ENCODE measurements at regions not wholly inside any gene's neighbourhood (a gene's known extent, or its start where the extent isn't known, plus 50 kb on each side); places are given as distances from the start of the nearest gene placed in this dataset.

GRCh38 chr13:44818016-44818415 is 171.3 kb downstream of the NUFIP1 start:
- in situ Hi-C loops (cut with HindIII; ENCODE audit: low sequenced_read_pairs) = loop anchor here (10.0 kb wide), 1 partner anchor 83 kb away; no protein-coding TSS in a partner anchor
- TF ChIP-seq CTCF (IDR thresholded peaks at IDR 0.05; ENCODE audit: low read depth, low read length, missing control alignments) = no peak
- H3K4me3 ChIP-seq (ENCODE audit: low read depth, low read length) = no peak overlapping the region
- no peak for DNase-seq (ENCODE audit: low read depth)

GRCh38 chr13:44817131-44817671 is 172.1 kb downstream of the NUFIP1 start:
- DNase-seq (ENCODE audit: low read depth) = no peak
- in situ Hi-C loops (cut with HindIII; ENCODE audit: low sequenced_read_pairs) = loop anchor here (10.0 kb wide), 1 partner anchor 82 kb away; no protein-coding TSS in a partner anchor
- H3K4me3 ChIP-seq (ENCODE audit: low read depth, low read length) = no peak overlapping the region
- no peak for TF ChIP-seq CTCF (IDR thresholded peaks at IDR 0.05; ENCODE audit: low read depth, low read length, missing control alignments)

GRCh38 chr13:44816701-44817100 is 172.6 kb downstream of the NUFIP1 start:
- TF ChIP-seq CTCF (IDR thresholded peaks at IDR 0.05; ENCODE audit: low read depth, low read length, missing control alignments) = no peak
- in situ Hi-C loops (cut with HindIII; ENCODE audit: low sequenced_read_pairs) = loop anchor here (10.0 kb wide), 1 partner anchor 82 kb away; no protein-coding TSS in a partner anchor
- no peak overlapping the region for H3K4me3 ChIP-seq (ENCODE audit: low read depth, low read length)
- DNase-seq (ENCODE audit: low read depth) = no peak

GRCh38 chr13:44815623-44816022 is 173.6 kb downstream of the NUFIP1 start:
- in situ Hi-C loops (cut with HindIII; ENCODE audit: low sequenced_read_pairs) = loop anchor here (10.0 kb wide), 1 partner anchor 81 kb away; no protein-coding TSS in a partner anchor
- no peak overlapping the region for H3K4me3 ChIP-seq (ENCODE audit: low read depth, low read length)
- no peak for TF ChIP-seq CTCF (IDR thresholded peaks at IDR 0.05; ENCODE audit: low read depth, low read length, missing control alignments)
- DNase-seq (ENCODE audit: low read depth) = peak; percentile 94

GRCh38 chr13:44814836-44815235 is 174.4 kb downstream of the NUFIP1 start:
- no peak for TF ChIP-seq CTCF (IDR thresholded peaks at IDR 0.05; ENCODE audit: low read depth, low read length, missing control alignments)
- H3K4me3 ChIP-seq (ENCODE audit: low read depth, low read length) = no peak overlapping the region
- DNase-seq (ENCODE audit: low read depth) = no peak
- in situ Hi-C loops (cut with HindIII; ENCODE audit: low sequenced_read_pairs) = loop anchor here (10.0 kb wide), 1 partner anchor 80 kb away; no protein-coding TSS in a partner anchor

- H3K4me3 ChIP-seq (ENCODE audit: low read depth, low read length) = no peak overlapping the region
- in situ Hi-C loops (cut with HindIII; ENCODE audit: low sequenced_read_pairs) = loop anchor here (10.0 kb wide), 1 partner anchor 79 kb away; no protein-coding TSS in a partner anchor
- no peak for DNase-seq (ENCODE audit: low read depth)
- no peak for TF ChIP-seq CTCF (IDR thresholded peaks at IDR 0.05; ENCODE audit: low read depth, low read length, missing control alignments)
Measured at GRCh38 chr13:44814161-44814560, 175.1 kb downstream of the NUFIP1 start.

Data from astrocyte of the cerebellum (primary cell).